ENCODE measurements at regions not wholly inside any gene's neighbourhood (a gene's known extent, or its start where the extent isn't known, plus 50 kb on each side); places are given as distances from the start of the nearest gene placed in this dataset.
"Not testable (repeated sequence)": the region's sequence is repeated elsewhere in the genome, so short reads cannot be mapped to it uniquely, and the experiment has no call there.

GRCh38 chr9:89674667-89675057, 69.8 kb downstream of the GADD45G start:
- DNase-seq, result no peak

GRCh38 chr9:89675058-89675742, 70.4 kb downstream of the GADD45G start:
- DNase-seq, result peak; percentile 93

- DNase-seq, result peak; percentile 70
Measured at GRCh38 chr9:89676281-89676680, 71.5 kb downstream of the GADD45G start.

GRCh38 chr9:89677702-89678395, 73.0 kb downstream of the GADD45G start:
- DNase-seq, result peak; percentile 90

- DNase-seq, result no peak
Measured at GRCh38 chr9:89678396-89679015, 73.7 kb downstream of the GADD45G start.

GRCh38 chr9:89679016-89679415, 74.2 kb downstream of the GADD45G start:
- DNase-seq, result no peak

GRCh38 chr9:89679581-89679980, 74.8 kb downstream of the GADD45G start:
- DNase-seq, result no peak

GRCh38 chr9:89680547-89681467, 76.0 kb downstream of the GADD45G start:
- DNase-seq, result no peak

GRCh38 chr9:89681468-89681859, 76.7 kb downstream of the GADD45G start:
- DNase-seq, result not testable (repeated sequence)

GRCh38 chr9:89683626-89684025, 78.8 kb downstream of the GADD45G start:
- DNase-seq, result no peak

- no peak for DNase-seq
Measured at GRCh38 chr9:89684218-89684617, 79.4 kb downstream of the GADD45G start.

- peak; percentile 42 for DNase-seq
Measured at GRCh38 chr9:89684912-89685636, 80.3 kb downstream of the GADD45G start.

- no peak for DNase-seq
Measured at GRCh38 chr9:89685698-89686097, 80.9 kb downstream of the GADD45G start.

GRCh38 chr9:89686126-89686525, 81.3 kb downstream of the GADD45G start:
- DNase-seq, result no peak

- DNase-seq, result no peak
Measured at GRCh38 chr9:89686621-89687020, 81.8 kb downstream of the GADD45G start.

GRCh38 chr9:89687188-89687587, 82.4 kb downstream of the GADD45G start:
- no peak for DNase-seq

- DNase-seq, result no peak
Measured at GRCh38 chr9:89687848-89688247, 83.0 kb downstream of the GADD45G start.

- not testable (repeated sequence) for DNase-seq
Measured at GRCh38 chr9:89689321-89689720, 84.5 kb downstream of the GADD45G start.

- DNase-seq, result no peak
Measured at GRCh38 chr9:89690334-89690912, 85.6 kb downstream of the GADD45G start.

GRCh38 chr9:89695441-89695891, 90.7 kb downstream of the GADD45G start:
- DNase-seq, result peak; percentile 53

- DNase-seq, result not testable (repeated sequence)
Measured at GRCh38 chr9:89695979-89696378, 91.2 kb downstream of the GADD45G start.

GRCh38 chr9:89696780-89697179, 92.0 kb downstream of the GADD45G start:
- DNase-seq, result no peak
